SK-N-SH (cell line): ENCODE measurements at regions not wholly inside any gene's neighbourhood (a gene's known extent, or its start where the extent isn't known, plus 50 kb on each side); places are given as distances from the start of the nearest gene placed in this dataset.

Source experiments
- CTCF ChIA-PET: fragments of 300-600, 350-600 bp; formaldehyde crosslinking; extraction: SDS; loops from one replicate; lab custom pipeline; 2021; lab: Yijun Ruan, JAX
- POLR2A ChIA-PET: fragments of 350-600 bp; sonication (Branson Sonifier 250); formaldehyde crosslinking; extraction: SDS; loops from one replicate; lab custom pipeline; 2020; ENCODE audit warnings: antibody characterized with exemption, inconsistent platforms; lab: Yijun Ruan, JAX
- DNase-seq: peaks from one replicate; pipeline ENCODE4 v3.0.0; 2012
- H2AFZ ChIP-seq: fragments of 200-600 bp; sonication (generic); 2 replicates; pipeline ENCODE4 v1.8.1; 2016; ENCODE audit warnings: antibody characterized with exemption, mild to moderate bottlenecking, low read depth
- H3F3A ChIP-seq: fragments of 200-600 bp; sonication (generic); replicated peaks from 2 replicates; pipeline ENCODE3; 2016; ENCODE audit warnings: antibody characterized with exemption, mild to moderate bottlenecking; ENCODE audit not compliant: insufficient read depth
- H3K27ac ChIP-seq, 2 experiments: fragments of 200-500 bp in 1 of 2; fragments of 200-600 bp in 1 of 2; sonication (Bioruptor generic) in 1 of 2; sonication (generic), shearing (Covaris generic) in 1 of 2; 2 replicates each; pipeline versions ENCODE4 v1.5.1 to v1.6.1; 2014 to 2016; ENCODE audit warnings: low read depth in 2 of 2, inconsistent platforms in 1 of 2, low read length in 1 of 2, mild to moderate bottlenecking in 1 of 2, mixed read lengths in 1 of 2
- H3K27me3 ChIP-seq: fragments of 200-600 bp; sonication (generic), shearing (Covaris generic); 2 replicates; pipeline ENCODE4 v1.6.1; 2016; ENCODE audit warnings: mixed run types; ENCODE audit not compliant: insufficient read depth
- H3K36me3 ChIP-seq, 2 experiments: fragments of 200-500 bp in 1 of 2; fragments of 200-600 bp in 1 of 2; sonication (Bioruptor generic) in 1 of 2; sonication (generic) in 1 of 2; replicated peaks in 1 of 2; 2 replicates each; pipeline versions ENCODE3 to v1.5.1; 2014 to 2016; ENCODE audit warnings: low read length in 1 of 2, mild to moderate bottlenecking in 1 of 2; ENCODE audit not compliant: insufficient read depth in 2 of 2, control insufficient read depth in 1 of 2
- H3K4me1 ChIP-seq, 2 experiments: fragments of 200-500 bp in 1 of 2; fragments of 200-600 bp in 1 of 2; sonication (Bioruptor generic) in 1 of 2; sonication (generic), shearing (Covaris generic) in 1 of 2; 2 replicates each; pipeline versions ENCODE4 v1.5.1 to v1.6.1; 2014 to 2016; ENCODE audit warnings: low read depth in 1 of 2, low read length in 1 of 2, mixed run types in 1 of 2; ENCODE audit not compliant: insufficient read depth in 2 of 2, control insufficient read depth in 1 of 2
- H3K4me2 ChIP-seq: fragments of 200-600 bp; sonication (generic), shearing (Covaris generic); 2 replicates; pipeline ENCODE4 v1.6.1; 2017; ENCODE audit warnings: mixed run types
- H3K4me3 ChIP-seq, 2 experiments: fragments of 200-500 bp in 1 of 2; fragments of 200-600 bp in 1 of 2; sonication (Bioruptor generic) in 1 of 2; sonication (generic), shearing (Covaris generic) in 1 of 2; 2 replicates each; pipeline versions ENCODE4 v1.5.1 to v1.8.1; 2014 to 2016; ENCODE audit warnings: low read depth in 2 of 2, inconsistent platforms in 1 of 2, low read length in 1 of 2, mild to moderate bottlenecking in 1 of 2, mixed read lengths in 1 of 2, moderate library complexity in 1 of 2
- H3K79me2 ChIP-seq: fragments of 200-600 bp; sonication (generic); 2 replicates; pipeline ENCODE4 v1.8.1; 2017; ENCODE audit warnings: mild to moderate bottlenecking; ENCODE audit not compliant: insufficient read depth
- H3K9ac ChIP-seq: fragments of 200-600 bp; sonication (generic); 2 replicates; pipeline ENCODE4 v1.6.1; 2017; ENCODE audit warnings: mixed run types
- H3K9me2 ChIP-seq: fragments of 200-600 bp; sonication (generic); 2 replicates; pipeline ENCODE4 v1.6.1; 2017; ENCODE audit warnings: mixed run types
- H3K9me3 ChIP-seq: fragments of 200-600 bp; sonication (generic); 2 replicates; pipeline ENCODE4 v1.6.1; 2017; ENCODE audit warnings: mixed run types, mild to moderate bottlenecking, moderate library complexity
- H4K20me1 ChIP-seq: fragments of 200-600 bp; sonication (generic); 2 replicates; pipeline ENCODE4 v1.6.1; 2017; ENCODE audit warnings: mild to moderate bottlenecking, mixed run types; ENCODE audit not compliant: insufficient read depth
- CHD2 ChIP-seq: fragments of 150-350 bp; IDR thresholded peaks from 2 replicates; pipeline ENCODE4 v1.6.1; 2018; ENCODE audit warnings: low read length; ENCODE audit not compliant: partially characterized antibody
- ELF1 ChIP-seq: IDR thresholded peaks from 2 replicates; pipeline ENCODE4 v1.4.0; 2012
- EP300 ChIP-seq, 2 experiments: IDR thresholded peaks; 2 replicates each; pipeline versions ENCODE4 v1.4.0 to v1.6.1; 2012; ENCODE audit warnings: borderline replicate concordance in 1 of 2, low read depth in 1 of 2, low read length in 1 of 2
- EZH2phosphoT487 ChIP-seq: fragments of 200-600 bp; sonication (generic); IDR thresholded peaks from 2 replicates; pipeline ENCODE4 v1.6.1; 2017; ENCODE audit warnings: low read depth, mixed run types, mild to moderate bottlenecking, antibody characterized with exemption, moderate library complexity, borderline replicate concordance
- FOSL2 ChIP-seq: IDR thresholded peaks from 2 replicates; pipeline ENCODE4 v1.4.0; 2012; ENCODE audit warnings: low read depth, mild to moderate bottlenecking, moderate library complexity, borderline replicate concordance
- FOXM1 ChIP-seq: IDR thresholded peaks from 2 replicates; pipeline ENCODE4 v1.4.0; 2012; ENCODE audit warnings: low read depth, mild to moderate bottlenecking
- GABPA ChIP-seq: IDR thresholded peaks from 2 replicates; pipeline ENCODE4 v1.4.0; 2012; ENCODE audit warnings: low read depth, mild to moderate bottlenecking
- JUND ChIP-seq: IDR thresholded peaks from 2 replicates; pipeline ENCODE4 v1.4.0; 2012
- MXI1 ChIP-seq: IDR thresholded peaks from 2 replicates; pipeline ENCODE4 v1.6.1; 2012; ENCODE audit warnings: mild to moderate bottlenecking, low read depth, low read length, improper control_type of control experiment
- NFIC ChIP-seq: IDR thresholded peaks from 2 replicates; pipeline ENCODE4 v1.4.0; 2012; ENCODE audit warnings: borderline replicate concordance
- POLR2AphosphoS5 ChIP-seq: IDR thresholded peaks from 2 replicates; pipeline ENCODE4 v1.6.1; 2012; ENCODE audit warnings: low read depth, low read length
- RAD21 ChIP-seq: IDR thresholded peaks from 2 replicates; pipeline ENCODE4 v1.6.1; 2012; ENCODE audit warnings: mild to moderate bottlenecking, low read length
- RCOR1 ChIP-seq: fragments of 150-350 bp; IDR thresholded peaks from 2 replicates; pipeline ENCODE4 v1.6.1; 2017; ENCODE audit warnings: antibody characterized with exemption, low read length
- REST ChIP-seq: IDR thresholded peaks from 2 replicates; pipeline ENCODE4 v1.6.1; 2012; ENCODE audit warnings: mild to moderate bottlenecking, low read depth, low read length, moderate library complexity
- RXRA ChIP-seq: IDR thresholded peaks from 2 replicates; pipeline ENCODE4 v1.4.0; 2012; ENCODE audit warnings: low read depth, mild to moderate bottlenecking, borderline replicate concordance
- SIN3A ChIP-seq: IDR thresholded peaks from 2 replicates; pipeline ENCODE4 v1.6.1; 2012; ENCODE audit warnings: low read depth, mild to moderate bottlenecking, low read length, moderate library complexity, borderline replicate concordance
- SMC3 ChIP-seq: IDR thresholded peaks from 2 replicates; pipeline ENCODE4 v1.6.1; 2012; ENCODE audit warnings: low read depth, low read length, improper control_type of control experiment
- TCF12 ChIP-seq: IDR thresholded peaks from 2 replicates; pipeline ENCODE4 v1.4.0; 2012
- YY1 ChIP-seq: IDR thresholded peaks from 2 replicates; pipeline ENCODE4 v1.4.0; 2012; ENCODE audit warnings: low read depth, mild to moderate bottlenecking
- WGBS: methylation state at CpG from one replicate; pipeline ENCODE4 v1.1.6; 2017; ENCODE audit warnings: low lambda C conversion rate; 5-methylcytosine and 5-hydroxymethylcytosine counted together
- TF ChIP-seq, protein P1 (sequence below): IDR thresholded peaks from 2 replicates; pipeline ENCODE4; 2012
- TF ChIP-seq, protein P2 (sequence below): fragments of 200-600 bp; sonication (generic); IDR thresholded peaks from 2 replicates; pipeline ENCODE4 v1.6.1; 2017; ENCODE audit warnings: antibody characterized with exemption, mild to moderate bottlenecking, moderate library complexity
- TF ChIP-seq, protein P3 (sequence below): fragments of 150-350 bp; IDR thresholded peaks from 2 replicates; pipeline ENCODE4 v1.6.1; 2017; ENCODE audit warnings: antibody characterized with exemption, low read length, low read depth, borderline replicate concordance

GRCh38 chr1:187630653-187631380, 802.1 kb downstream of the PLA2G4A start:
- no peak overlapping the region for H3K4me3 ChIP-seq
- H3K36me3 ChIP-seq = no peaks in the 10 kb centered on the region
- 77% methylated on average over 13 of the region's 13 CpGs for WGBS
- ChIA-PET POLR2A (no interaction called here), CTCF (no interaction called here)
- H3K4me1 ChIP-seq = peaks cover 0 to 2% of the 10 kb centered on the region in 2 experiments; a peak in 1 of 4 replicates
- TF ChIP-seq SMC3 (no peak), GABPA (no peak), MXI1 (no peak), SIN3A (no peak), RCOR1 (no peak), RXRA (no peak), FOSL2 (no peak), ELF1 (no peak), POLR2AphosphoS5 (no peak), REST (no peak), EP300 (IDR thresholded peaks at IDR 0.05; ENCODE audit: borderline replicate concordance in 1 of 2, low read depth in 1 of 2, low read length in 1 of 2) (no peak)
- no peaks in the 10 kb centered on the region; the same call in 1 of the 2 replicates for H3K9me3 ChIP-seq
- DNase-seq = no peak
- H2AFZ ChIP-seq = no peak overlapping the region
- H3F3A ChIP-seq = no peaks in the 10 kb centered on the region
- H3K9me2 ChIP-seq = no peaks in the 10 kb centered on the region
- no peaks in the 10 kb centered on the region for H3K27me3 ChIP-seq
- no peak overlapping the region for H3K4me2 ChIP-seq
- H3K27ac ChIP-seq = no peak overlapping the region
- no peaks in the 10 kb centered on the region for H3K79me2 ChIP-seq
- no peak overlapping the region for H3K9ac ChIP-seq
- H4K20me1 ChIP-seq = no peaks in the 10 kb centered on the region

DNA sequence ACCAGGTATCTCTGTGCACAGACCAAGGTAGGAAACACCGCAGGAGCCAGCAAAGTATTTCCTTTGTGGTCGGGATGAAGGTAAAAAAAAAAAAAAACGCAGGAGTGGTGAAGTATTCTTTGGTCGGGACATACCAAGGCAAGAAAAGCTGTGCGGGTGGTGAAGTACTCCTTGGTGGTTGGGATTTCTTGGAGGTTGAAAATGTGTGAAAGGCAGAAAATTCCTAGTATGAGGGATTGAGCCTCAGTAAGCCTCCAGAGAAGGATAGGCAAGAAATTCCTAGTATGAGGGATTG, 802.6 kb downstream of the PLA2G4A start:
- Histone ChIP-seq H3K4me1 (no peaks in the 10 kb centered on the region), H4K20me1 (no peaks in the 10 kb centered on the region), H3K9ac (no peak overlapping the region), H3K27me3 (no peaks in the 10 kb centered on the region), H3K9me2 (no peaks in the 10 kb centered on the region), H3K9me3 (no peaks in the 10 kb centered on the region; the same call in 1 of the 2 replicates), H3K79me2 (no peaks in the 10 kb centered on the region), H3K4me3 (no peak overlapping the region), H3F3A (no peaks in the 10 kb centered on the region), H3K27ac (no peak overlapping the region), H3K36me3 (no peaks in the 10 kb centered on the region), H3K4me2 (no peak overlapping the region), H2AFZ (no peak overlapping the region)
- WGBS = 54% methylated on average over 5 of the region's 5 CpGs
- POLR2A ChIA-PET = no interaction called here
- no peak for DNase-seq
- CTCF ChIA-PET = no interaction called here
- TF ChIP-seq RCOR1 = no peak
- TF ChIP-seq NFIC = no peak
- TF ChIP-seq POLR2AphosphoS5 = no peak
- no peak for TF ChIP-seq JUND
- TF ChIP-seq, protein P1, sequence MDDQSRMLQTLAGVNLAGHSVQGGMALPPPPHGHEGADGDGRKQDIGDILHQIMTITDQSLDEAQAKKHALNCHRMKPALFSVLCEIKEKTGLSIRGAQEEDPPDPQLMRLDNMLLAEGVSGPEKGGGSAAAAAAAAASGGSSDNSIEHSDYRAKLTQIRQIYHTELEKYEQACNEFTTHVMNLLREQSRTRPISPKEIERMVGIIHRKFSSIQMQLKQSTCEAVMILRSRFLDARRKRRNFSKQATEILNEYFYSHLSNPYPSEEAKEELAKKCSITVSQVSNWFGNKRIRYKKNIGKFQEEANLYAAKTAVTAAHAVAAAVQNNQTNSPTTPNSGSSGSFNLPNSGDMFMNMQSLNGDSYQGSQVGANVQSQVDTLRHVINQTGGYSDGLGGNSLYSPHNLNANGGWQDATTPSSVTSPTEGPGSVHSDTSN = no peak
- no peak for TF ChIP-seq RAD21
- TF ChIP-seq EP300 (IDR thresholded peaks at IDR 0.05; ENCODE audit: borderline replicate concordance in 1 of 2, low read depth in 1 of 2, low read length in 1 of 2) = no peak
- TF ChIP-seq, protein P2, sequence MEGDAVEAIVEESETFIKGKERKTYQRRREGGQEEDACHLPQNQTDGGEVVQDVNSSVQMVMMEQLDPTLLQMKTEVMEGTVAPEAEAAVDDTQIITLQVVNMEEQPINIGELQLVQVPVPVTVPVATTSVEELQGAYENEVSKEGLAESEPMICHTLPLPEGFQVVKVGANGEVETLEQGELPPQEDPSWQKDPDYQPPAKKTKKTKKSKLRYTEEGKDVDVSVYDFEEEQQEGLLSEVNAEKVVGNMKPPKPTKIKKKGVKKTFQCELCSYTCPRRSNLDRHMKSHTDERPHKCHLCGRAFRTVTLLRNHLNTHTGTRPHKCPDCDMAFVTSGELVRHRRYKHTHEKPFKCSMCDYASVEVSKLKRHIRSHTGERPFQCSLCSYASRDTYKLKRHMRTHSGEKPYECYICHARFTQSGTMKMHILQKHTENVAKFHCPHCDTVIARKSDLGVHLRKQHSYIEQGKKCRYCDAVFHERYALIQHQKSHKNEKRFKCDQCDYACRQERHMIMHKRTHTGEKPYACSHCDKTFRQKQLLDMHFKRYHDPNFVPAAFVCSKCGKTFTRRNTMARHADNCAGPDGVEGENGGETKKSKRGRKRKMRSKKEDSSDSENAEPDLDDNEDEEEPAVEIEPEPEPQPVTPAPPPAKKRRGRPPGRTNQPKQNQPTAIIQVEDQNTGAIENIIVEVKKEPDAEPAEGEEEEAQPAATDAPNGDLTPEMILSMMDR = no peak
- no peak for TF ChIP-seq FOXM1
- TF ChIP-seq TCF12 = no peak
- TF ChIP-seq EZH2phosphoT487 = no peak
- no peak for TF ChIP-seq YY1
- TF ChIP-seq GABPA = no peak
- no peak for TF ChIP-seq SIN3A
- TF ChIP-seq, protein P3, sequence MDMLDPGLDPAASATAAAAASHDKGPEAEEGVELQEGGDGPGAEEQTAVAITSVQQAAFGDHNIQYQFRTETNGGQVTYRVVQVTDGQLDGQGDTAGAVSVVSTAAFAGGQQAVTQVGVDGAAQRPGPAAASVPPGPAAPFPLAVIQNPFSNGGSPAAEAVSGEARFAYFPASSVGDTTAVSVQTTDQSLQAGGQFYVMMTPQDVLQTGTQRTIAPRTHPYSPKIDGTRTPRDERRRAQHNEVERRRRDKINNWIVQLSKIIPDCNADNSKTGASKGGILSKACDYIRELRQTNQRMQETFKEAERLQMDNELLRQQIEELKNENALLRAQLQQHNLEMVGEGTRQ = no peak
- TF ChIP-seq CHD2 = no peak
